RWPE2 (cell line): ENCODE measurements at regions not wholly inside any gene's neighbourhood (a gene's known extent, or its start where the extent isn't known, plus 50 kb on each side); places are given as distances from the start of the nearest gene placed in this dataset.
A peak's percentile ranks its signal among the peaks of the same experiment; 100 is the strongest.

Experiments
- ATAC-seq: fragments of 200-7000 bp; cut with Tn5 transposase; 3 replicates; pipeline ENCODE4 v1.9.1; 2021; ENCODE audit warnings: low read depth
- DNase-seq: peaks from one replicate; pipeline ENCODE4 v3.0.0-alpha.2; 2020; ENCODE audit warnings: low spot score
- H3K27ac ChIP-seq: fragments of 450-650 bp; 2 replicates; pipeline ENCODE4 v1.5.1; 2017; ENCODE audit warnings: mild to moderate bottlenecking; ENCODE audit not compliant: poor library complexity, severe bottlenecking
- H3K27me3 ChIP-seq: fragments of 250-450 bp; sonication (Bioruptor Pico); 2 replicates; pipeline ENCODE4 v1.5.1; 2021; ENCODE audit warnings: mild to moderate bottlenecking, moderate library complexity; ENCODE audit not compliant: insufficient read depth, poor library complexity, severe bottlenecking
- H3K36me3 ChIP-seq: fragments of 250-450 bp; sonication (Bioruptor Pico); 2 replicates; pipeline ENCODE4 v1.5.1; 2020; ENCODE audit warnings: low read depth, mild to moderate bottlenecking, moderate library complexity
- H3K4me1 ChIP-seq: fragments of 250-450 bp; sonication (Bioruptor Pico); 2 replicates; pipeline ENCODE4 v1.5.1; 2021; ENCODE audit warnings: mild to moderate bottlenecking, moderate library complexity; ENCODE audit not compliant: insufficient read depth, poor library complexity, severe bottlenecking
- H3K4me3 ChIP-seq: fragments of 250-450 bp; sonication (Bioruptor Pico); 2 replicates; pipeline ENCODE4 v1.5.1; 2021; ENCODE audit warnings: mild to moderate bottlenecking, moderate library complexity; ENCODE audit not compliant: severe bottlenecking
- H3K9me3 ChIP-seq: fragments of 250-450 bp; sonication (Bioruptor Pico); 2 replicates; pipeline ENCODE4 v1.5.1; 2021; ENCODE audit warnings: mild to moderate bottlenecking, moderate library complexity; ENCODE audit not compliant: severe bottlenecking
- TF ChIP-seq, protein P1 (sequence below): fragments of 450-650 bp; IDR thresholded peaks from one replicate; pipeline ENCODE4 v1.5.1; 2017; ENCODE audit warnings: mild to moderate bottlenecking, moderate library complexity; ENCODE audit not compliant: poor library complexity, severe bottlenecking

DNA sequence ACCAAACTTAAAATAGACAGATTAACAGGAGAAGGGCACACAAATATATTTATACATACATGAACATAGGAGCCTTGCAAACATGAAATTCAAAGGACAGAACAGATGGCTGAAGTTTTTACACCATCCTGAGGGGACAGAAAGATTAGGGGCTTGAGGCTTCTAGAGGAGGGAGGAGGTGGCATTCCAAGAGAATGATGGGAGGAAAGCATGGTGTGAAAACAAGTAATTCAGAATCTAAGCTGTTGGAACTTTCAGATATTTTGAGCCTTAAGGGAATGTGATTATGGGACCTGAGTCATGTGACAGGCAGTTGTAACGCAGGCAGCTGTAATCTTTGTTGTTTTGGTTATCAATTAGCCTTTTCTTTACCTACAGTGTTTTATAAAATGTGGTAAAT lies 225.2 kb upstream of the SPOPL start:
- DNase-seq (no peak), ATAC-seq (peak; percentile 15; the same call in 1 of the 3 replicates)
- Histone ChIP-seq H3K9me3 (peaks cover 6% of the 10 kb centered on the region), H3K27ac (peak overlapping the region; percentile 82), H3K4me1 (peaks cover 28% of the 10 kb centered on the region), H3K36me3 (no peaks in the 10 kb centered on the region), H3K27me3 (no peaks in the 10 kb centered on the region), H3K4me3 (no peak overlapping the region)
- TF ChIP-seq, protein P1, sequence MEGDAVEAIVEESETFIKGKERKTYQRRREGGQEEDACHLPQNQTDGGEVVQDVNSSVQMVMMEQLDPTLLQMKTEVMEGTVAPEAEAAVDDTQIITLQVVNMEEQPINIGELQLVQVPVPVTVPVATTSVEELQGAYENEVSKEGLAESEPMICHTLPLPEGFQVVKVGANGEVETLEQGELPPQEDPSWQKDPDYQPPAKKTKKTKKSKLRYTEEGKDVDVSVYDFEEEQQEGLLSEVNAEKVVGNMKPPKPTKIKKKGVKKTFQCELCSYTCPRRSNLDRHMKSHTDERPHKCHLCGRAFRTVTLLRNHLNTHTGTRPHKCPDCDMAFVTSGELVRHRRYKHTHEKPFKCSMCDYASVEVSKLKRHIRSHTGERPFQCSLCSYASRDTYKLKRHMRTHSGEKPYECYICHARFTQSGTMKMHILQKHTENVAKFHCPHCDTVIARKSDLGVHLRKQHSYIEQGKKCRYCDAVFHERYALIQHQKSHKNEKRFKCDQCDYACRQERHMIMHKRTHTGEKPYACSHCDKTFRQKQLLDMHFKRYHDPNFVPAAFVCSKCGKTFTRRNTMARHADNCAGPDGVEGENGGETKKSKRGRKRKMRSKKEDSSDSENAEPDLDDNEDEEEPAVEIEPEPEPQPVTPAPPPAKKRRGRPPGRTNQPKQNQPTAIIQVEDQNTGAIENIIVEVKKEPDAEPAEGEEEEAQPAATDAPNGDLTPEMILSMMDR = no peak

DNA sequence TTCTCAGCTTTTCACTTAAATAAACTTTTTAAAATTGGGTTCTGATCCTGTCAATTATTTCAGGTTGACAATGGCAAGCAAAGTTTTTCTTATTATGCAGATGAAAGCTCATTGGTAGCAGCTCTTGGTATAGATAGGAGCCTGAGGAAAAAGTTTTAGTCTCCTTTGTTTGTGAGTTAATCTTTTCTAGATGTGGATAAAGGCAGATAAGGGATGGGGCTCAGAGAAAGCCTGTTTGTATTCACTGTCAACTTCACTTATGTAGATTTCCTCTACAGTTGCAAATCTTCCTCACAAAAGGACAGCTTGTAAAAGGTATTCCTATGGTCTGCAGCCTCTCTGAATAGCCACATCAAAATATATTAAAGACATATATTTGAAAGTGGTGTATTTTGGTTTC lies 224.5 kb upstream of the SPOPL start:
- no peak overlapping the region for H3K4me3 ChIP-seq
- no peak for ATAC-seq

DNA sequence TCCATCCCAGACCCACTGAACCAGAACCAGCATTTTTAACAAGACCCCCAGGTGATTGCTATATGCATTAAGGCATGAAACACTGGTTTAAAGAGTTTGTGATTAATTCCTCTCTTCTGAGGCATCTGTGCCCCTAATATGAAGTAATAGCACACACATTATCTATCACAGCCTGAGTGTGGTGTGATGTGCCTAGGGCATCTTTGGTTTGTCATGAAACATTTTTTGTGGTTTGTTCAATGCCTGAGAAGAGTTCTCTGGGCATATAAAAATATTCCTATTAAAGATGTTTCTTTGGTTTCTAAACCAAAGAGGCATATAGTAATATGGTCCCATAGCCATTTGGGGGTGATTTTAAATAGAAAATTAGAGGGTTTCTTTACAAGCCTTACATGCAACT lies 221.7 kb upstream of the SPOPL start:
- peaks cover 18% of the 10 kb centered on the region for H3K4me1 ChIP-seq

More for the DNA sequence above, 224.5 kb upstream of the SPOPL start:
- no peaks in the 10 kb centered on the region for H3K36me3 ChIP-seq
- DNase-seq = no peak
- no peaks in the 10 kb centered on the region for H3K27me3 ChIP-seq
- H3K4me1 ChIP-seq = peaks cover 28% of the 10 kb centered on the region
- peaks cover 6% of the 10 kb centered on the region for H3K9me3 ChIP-seq
- TF ChIP-seq, protein P1 = no peak
- no peak overlapping the region for H3K27ac ChIP-seq

DNA sequence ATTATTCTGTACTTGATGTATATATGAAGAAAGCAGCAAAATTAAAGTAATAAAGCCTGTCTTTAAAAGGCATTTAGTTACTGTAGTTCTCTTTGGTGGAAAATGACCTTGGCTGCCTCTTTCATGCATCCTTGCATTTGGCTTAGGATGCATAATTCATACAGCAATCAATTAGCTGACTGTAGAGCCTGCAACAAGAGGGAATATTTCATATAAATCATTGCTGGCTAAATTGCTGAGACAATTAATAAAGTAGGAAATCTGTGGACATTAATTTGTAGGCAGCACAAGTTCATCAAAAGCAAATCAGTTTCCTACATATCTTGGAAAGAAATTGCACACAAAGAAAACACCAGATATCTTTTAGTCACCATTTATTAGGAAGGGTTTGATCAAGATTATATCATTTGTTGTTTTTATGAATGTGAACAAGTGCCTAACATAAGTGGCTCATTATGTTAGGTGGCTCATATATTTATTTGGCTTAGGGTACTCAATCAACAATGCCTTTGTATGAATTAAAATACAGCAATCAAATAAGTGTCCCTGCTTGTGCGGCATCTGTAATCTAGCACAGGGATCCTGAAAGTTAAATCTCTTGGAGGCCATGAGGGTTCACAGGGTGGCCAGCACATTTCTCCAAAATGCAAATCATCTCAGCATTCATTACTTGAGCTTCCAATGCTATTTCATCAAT lies 220.4 kb upstream of the SPOPL start:
- H3K9me3 ChIP-seq = no peaks in the 10 kb centered on the region
- no peak overlapping the region for H3K27ac ChIP-seq
- H3K4me3 ChIP-seq = no peak overlapping the region
- peaks cover 7% of the 10 kb centered on the region for H3K4me1 ChIP-seq
- DNase-seq (no peak), ATAC-seq (no peak)
- no peaks in the 10 kb centered on the region for H3K27me3 ChIP-seq
- H3K36me3 ChIP-seq = no peaks in the 10 kb centered on the region
- TF ChIP-seq, protein P1 = no peak

More for the DNA sequence above, 221.7 kb upstream of the SPOPL start:
- no peaks in the 10 kb centered on the region for H3K36me3 ChIP-seq
- H3K4me3 ChIP-seq = no peak overlapping the region
- H3K9me3 ChIP-seq = no peaks in the 10 kb centered on the region
- ATAC-seq (no peak), DNase-seq (no peak)
- no peaks in the 10 kb centered on the region for H3K27me3 ChIP-seq
- H3K27ac ChIP-seq = no peak overlapping the region
- TF ChIP-seq, protein P1 = no peak

DNA sequence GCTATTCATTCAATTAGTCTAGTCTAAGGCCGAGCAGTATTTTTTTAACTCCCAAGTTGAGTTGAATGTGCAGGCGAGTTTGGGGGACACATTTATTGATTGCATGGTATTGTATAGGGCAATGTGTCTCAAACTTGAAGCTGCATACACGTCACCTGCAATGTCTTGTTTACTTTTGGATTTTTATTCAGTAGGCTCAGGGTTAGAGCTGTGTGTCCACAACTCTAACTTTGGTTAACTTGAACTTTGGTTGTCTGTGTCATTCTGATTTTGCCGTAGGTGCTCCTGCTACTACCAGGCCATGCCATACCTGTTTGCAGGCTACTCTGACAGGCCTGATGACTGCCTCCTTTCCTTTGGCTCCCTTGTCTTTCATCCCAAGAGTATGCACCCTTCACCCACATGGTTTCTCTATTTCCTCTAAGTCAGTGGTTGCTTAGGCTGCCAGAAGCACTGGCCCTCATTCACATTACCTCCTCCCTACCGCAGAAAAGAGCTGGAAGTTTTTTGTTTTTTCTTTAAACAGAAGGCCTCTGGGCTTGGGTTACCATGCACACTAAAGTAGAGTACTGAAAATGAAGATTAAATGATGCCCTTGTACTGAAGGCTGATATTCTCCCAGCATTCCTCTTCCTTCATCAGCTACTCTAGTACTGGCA lies 219.4 kb upstream of the SPOPL start:
- Histone ChIP-seq H3K9me3 (no peaks in the 10 kb centered on the region), H3K4me1 (no peaks in the 10 kb centered on the region), H3K27ac (no peak overlapping the region), H3K36me3 (no peaks in the 10 kb centered on the region), H3K4me3 (no peak overlapping the region), H3K27me3 (no peaks in the 10 kb centered on the region)
- ATAC-seq = no peak
- TF ChIP-seq, protein P1 = no peak
- no peak for DNase-seq
